ENCODE measurements at regions not wholly inside any gene's neighbourhood (a gene's known extent, or its start where the extent isn't known, plus 50 kb on each side); places are given as distances from the start of the nearest gene placed in this dataset.

DNA sequence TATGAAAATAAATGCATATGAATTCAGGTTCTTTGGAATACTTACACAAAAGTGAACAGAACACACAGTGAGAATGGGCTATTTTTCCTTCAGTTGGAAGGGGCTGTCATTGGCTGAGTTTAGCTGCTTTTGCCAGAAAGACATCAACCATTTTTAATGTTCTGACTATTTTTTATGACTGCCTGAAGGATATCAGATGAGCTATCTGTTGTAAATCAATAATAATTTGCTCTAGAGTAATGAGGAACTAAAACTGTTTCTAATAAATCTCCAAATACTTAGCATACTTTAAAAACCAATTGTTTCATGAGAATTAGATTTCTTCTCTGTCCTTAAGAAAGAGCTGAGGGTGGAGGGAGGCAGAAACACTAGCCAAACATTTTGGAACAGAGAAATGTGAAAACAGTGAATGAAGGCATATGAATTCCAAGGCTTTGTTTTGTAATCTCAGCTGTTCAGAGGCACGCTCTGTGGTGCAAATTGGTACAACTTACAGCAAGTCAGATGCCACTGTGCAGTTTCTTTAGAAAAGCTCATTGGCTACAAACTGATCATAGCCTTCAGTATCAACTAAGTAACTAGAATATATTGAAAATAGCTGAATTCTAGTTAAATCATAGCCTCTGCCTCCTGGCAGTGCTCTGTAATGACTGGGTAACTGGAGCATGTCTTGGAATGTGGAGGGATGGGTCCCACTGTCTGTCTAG is 228.9 kb upstream of the JAG1 start (continued):
- TF ChIP-seq, protein P1, sequence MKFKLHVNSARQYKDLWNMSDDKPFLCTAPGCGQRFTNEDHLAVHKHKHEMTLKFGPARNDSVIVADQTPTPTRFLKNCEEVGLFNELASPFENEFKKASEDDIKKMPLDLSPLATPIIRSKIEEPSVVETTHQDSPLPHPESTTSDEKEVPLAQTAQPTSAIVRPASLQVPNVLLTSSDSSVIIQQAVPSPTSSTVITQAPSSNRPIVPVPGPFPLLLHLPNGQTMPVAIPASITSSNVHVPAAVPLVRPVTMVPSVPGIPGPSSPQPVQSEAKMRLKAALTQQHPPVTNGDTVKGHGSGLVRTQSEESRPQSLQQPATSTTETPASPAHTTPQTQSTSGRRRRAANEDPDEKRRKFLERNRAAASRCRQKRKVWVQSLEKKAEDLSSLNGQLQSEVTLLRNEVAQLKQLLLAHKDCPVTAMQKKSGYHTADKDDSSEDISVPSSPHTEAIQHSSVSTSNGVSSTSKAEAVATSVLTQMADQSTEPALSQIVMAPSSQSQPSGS (IDR thresholded peaks at IDR 0.05; ENCODE audit: low read length), result no peak
- TF ChIP-seq, protein P2, sequence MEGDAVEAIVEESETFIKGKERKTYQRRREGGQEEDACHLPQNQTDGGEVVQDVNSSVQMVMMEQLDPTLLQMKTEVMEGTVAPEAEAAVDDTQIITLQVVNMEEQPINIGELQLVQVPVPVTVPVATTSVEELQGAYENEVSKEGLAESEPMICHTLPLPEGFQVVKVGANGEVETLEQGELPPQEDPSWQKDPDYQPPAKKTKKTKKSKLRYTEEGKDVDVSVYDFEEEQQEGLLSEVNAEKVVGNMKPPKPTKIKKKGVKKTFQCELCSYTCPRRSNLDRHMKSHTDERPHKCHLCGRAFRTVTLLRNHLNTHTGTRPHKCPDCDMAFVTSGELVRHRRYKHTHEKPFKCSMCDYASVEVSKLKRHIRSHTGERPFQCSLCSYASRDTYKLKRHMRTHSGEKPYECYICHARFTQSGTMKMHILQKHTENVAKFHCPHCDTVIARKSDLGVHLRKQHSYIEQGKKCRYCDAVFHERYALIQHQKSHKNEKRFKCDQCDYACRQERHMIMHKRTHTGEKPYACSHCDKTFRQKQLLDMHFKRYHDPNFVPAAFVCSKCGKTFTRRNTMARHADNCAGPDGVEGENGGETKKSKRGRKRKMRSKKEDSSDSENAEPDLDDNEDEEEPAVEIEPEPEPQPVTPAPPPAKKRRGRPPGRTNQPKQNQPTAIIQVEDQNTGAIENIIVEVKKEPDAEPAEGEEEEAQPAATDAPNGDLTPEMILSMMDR (IDR thresholded peaks at IDR 0.05; ENCODE audit: control extremely low read depth in 1 of 3, insufficient read depth in 1 of 3, low read depth in 1 of 3, low read length in 3 of 3), result no peak
- TF ChIP-seq EP300 (IDR thresholded peaks at IDR 0.05; ENCODE audit: borderline replicate concordance in 1 of 2, low read depth in 2 of 2, low read length in 2 of 2) (no peak), RNF2 (IDR thresholded peaks at IDR 0.05; ENCODE audit: borderline replicate concordance, low read depth, low read length, missing control alignments, poor library complexity, severe bottlenecking) (no peak)

Measured in H1 (cell line).